ENCODE measurements at regions not wholly inside any gene's neighbourhood (a gene's known extent, or its start where the extent isn't known, plus 50 kb on each side); places are given as distances from the start of the nearest gene placed in this dataset.

DNA sequence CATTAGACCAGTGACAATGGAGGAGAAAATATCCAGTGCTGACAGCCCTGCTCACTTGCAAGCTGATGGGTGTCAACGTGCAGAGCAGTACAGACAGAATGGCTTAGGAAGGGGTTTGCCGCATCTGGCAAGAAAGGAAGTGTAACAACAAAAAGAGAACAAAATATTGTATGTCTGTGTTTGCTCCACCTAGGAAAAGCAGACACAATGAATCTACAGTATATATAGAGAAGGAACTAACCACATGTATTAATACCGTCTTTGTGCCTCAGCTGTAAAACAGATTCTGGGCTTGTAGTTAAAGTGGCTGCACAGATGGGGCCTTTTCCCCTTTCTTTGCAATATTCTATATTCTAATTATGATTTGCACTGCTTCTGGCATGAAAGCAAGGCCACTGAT, 281.1 kb upstream of the MEOX2 start:
- TF ChIP-seq, protein P1, sequence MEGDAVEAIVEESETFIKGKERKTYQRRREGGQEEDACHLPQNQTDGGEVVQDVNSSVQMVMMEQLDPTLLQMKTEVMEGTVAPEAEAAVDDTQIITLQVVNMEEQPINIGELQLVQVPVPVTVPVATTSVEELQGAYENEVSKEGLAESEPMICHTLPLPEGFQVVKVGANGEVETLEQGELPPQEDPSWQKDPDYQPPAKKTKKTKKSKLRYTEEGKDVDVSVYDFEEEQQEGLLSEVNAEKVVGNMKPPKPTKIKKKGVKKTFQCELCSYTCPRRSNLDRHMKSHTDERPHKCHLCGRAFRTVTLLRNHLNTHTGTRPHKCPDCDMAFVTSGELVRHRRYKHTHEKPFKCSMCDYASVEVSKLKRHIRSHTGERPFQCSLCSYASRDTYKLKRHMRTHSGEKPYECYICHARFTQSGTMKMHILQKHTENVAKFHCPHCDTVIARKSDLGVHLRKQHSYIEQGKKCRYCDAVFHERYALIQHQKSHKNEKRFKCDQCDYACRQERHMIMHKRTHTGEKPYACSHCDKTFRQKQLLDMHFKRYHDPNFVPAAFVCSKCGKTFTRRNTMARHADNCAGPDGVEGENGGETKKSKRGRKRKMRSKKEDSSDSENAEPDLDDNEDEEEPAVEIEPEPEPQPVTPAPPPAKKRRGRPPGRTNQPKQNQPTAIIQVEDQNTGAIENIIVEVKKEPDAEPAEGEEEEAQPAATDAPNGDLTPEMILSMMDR (IDR thresholded peaks at IDR 0.05), result no peak
- TF ChIP-seq POLR2A (IDR thresholded peaks at IDR 0.05), result no peak
